OCI-LY3 (cell line): ENCODE measurements at regions not wholly inside any gene's neighbourhood (a gene's known extent, or its start where the extent isn't known, plus 50 kb on each side); places are given as distances from the start of the nearest gene placed in this dataset.

Source experiments
- CTCF ChIP-seq: fragments of 200-600, 300-600 bp; sonication (generic); IDR thresholded peaks from 2 replicates; pipeline ENCODE4 v1.5.1; 2014; ENCODE audit warnings: antibody characterized with exemption, low read length, low read depth
- EZH2phosphoT487 ChIP-seq: fragments of 200-600 bp; shearing (Covaris generic); IDR thresholded peaks from 2 replicates; pipeline ENCODE4 v1.6.1; 2018; ENCODE audit warnings: antibody characterized with exemption, mixed run types, low read depth

GRCh38 chr20:54763366-54763765 is 288.0 kb downstream of the DOK5 start:
- TF ChIP-seq CTCF: no peak
- no peak for TF ChIP-seq EZH2phosphoT487
